ENCODE measurements at regions not wholly inside any gene's neighbourhood (a gene's known extent, or its start where the extent isn't known, plus 50 kb on each side); places are given as distances from the start of the nearest gene placed in this dataset.
"Not testable (repeated sequence)": the region's sequence is repeated elsewhere in the genome, so short reads cannot be mapped to it uniquely, and the experiment has no call there.

DNA sequence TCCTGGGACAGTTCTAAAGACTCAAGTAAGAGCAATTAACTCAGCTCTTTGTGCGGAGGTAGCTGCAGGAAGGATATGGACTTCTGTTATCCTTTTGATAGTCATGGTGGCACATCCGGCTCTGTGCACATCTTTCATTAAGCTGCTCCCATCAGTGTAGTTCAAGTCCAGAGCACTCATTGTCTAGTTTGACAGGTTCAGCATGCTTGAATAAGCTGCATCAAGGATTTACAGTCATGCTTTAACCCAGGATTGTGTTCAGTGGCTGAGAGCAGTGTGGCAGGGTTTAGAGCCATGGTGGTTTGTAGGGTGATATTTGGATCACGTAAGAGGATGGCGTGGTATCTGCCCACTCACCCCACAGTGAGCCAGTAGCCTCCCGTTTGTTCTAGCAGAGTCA, 435.0 kb upstream of the NPAP1 start:
- H3K27me3 ChIP-seq (ENCODE audit: control insufficient read depth, insufficient read depth, low read length); H3K4me3 ChIP-seq (replicated peaks in 1 of 4; ENCODE audit: control extremely low read depth in 1 of 4, insufficient read depth in 1 of 4, low read depth in 3 of 4, low read length in 4 of 4); DNase-seq (ENCODE audit: low read depth in 2 of 2); H2AFZ ChIP-seq (ENCODE audit: low read length); H4K20me1 ChIP-seq (ENCODE audit: control insufficient read depth, extremely low read depth, insufficient read depth, low read length); H3K4me2 ChIP-seq (ENCODE audit: extremely low read depth, insufficient read depth, low read length); H3K27ac ChIP-seq (ENCODE audit: insufficient read depth, low read length); H3K36me3 ChIP-seq (ENCODE audit: control insufficient read depth, insufficient read depth, low read length); H3K79me2 ChIP-seq (ENCODE audit: control insufficient read depth, insufficient read depth, low read length); H3K9ac ChIP-seq (ENCODE audit: insufficient read depth, low read length); H3K9me3 ChIP-seq (ENCODE audit: control insufficient read depth, insufficient read depth, low read depth, low read length); H3K4me1 ChIP-seq (ENCODE audit: control insufficient read depth, extremely low read depth, insufficient read depth, low read length): not testable (repeated sequence)

DNA sequence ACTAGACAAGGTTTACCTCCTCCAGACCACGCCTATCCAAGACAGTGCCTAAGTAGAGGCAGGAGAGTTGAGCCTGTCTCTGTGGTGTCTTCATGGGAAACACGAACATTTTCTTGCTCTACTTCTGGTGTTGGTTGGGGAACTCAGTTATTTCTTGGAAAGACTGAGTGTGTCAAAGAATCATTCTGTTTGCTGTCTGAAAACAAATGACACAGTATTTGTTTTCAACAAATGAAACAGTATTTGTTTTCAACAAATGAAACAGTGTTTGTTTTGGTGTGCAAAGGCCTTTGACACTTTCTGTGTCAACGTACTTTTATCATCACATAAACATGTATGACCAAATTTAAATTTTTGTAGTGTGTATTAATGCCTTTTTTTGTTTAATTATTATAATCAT, 416.5 kb upstream of the NPAP1 start:
- not testable (repeated sequence) for H3K27ac ChIP-seq (ENCODE audit: insufficient read depth, low read length); H3K79me2 ChIP-seq (ENCODE audit: control insufficient read depth, insufficient read depth, low read length); H3K4me2 ChIP-seq (ENCODE audit: extremely low read depth, insufficient read depth, low read length); H3K9me3 ChIP-seq (ENCODE audit: control insufficient read depth, insufficient read depth, low read depth, low read length); H3K4me3 ChIP-seq (replicated peaks in 1 of 4; ENCODE audit: control extremely low read depth in 1 of 4, insufficient read depth in 1 of 4, low read depth in 3 of 4, low read length in 4 of 4); H3K36me3 ChIP-seq (ENCODE audit: control insufficient read depth, insufficient read depth, low read length); H3K4me1 ChIP-seq (ENCODE audit: control insufficient read depth, extremely low read depth, insufficient read depth, low read length); H2AFZ ChIP-seq (ENCODE audit: low read length); H3K9ac ChIP-seq (ENCODE audit: insufficient read depth, low read length); H3K27me3 ChIP-seq (ENCODE audit: control insufficient read depth, insufficient read depth, low read length); H4K20me1 ChIP-seq (ENCODE audit: control insufficient read depth, extremely low read depth, insufficient read depth, low read length); DNase-seq (ENCODE audit: low read depth in 2 of 2)

DNA sequence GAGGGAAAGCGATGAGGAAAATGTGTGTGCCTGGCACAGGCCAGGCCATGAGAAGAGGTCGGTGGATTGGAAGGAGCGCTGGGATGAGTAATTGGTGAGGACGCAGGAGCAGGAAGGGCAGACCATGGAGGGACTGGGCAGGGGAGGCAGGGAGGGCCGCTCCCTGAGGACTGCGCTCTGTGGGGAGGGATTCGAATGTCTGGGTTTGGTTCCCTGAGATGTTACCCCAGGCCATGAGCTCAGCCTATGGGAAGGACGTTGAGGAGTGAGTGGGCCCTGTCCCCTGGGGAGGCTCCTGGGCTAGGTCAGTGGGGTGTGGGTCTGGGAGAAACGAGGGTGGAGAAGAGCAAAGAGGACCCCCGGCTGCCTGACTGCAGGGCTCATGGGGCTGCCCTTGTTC, 415.2 kb upstream of the NPAP1 start:
- not testable (repeated sequence) for H3K27me3 ChIP-seq (ENCODE audit: control insufficient read depth, insufficient read depth, low read length); DNase-seq (ENCODE audit: low read depth in 2 of 2); H3K9ac ChIP-seq (ENCODE audit: insufficient read depth, low read length); H3K27ac ChIP-seq (ENCODE audit: insufficient read depth, low read length); H3K79me2 ChIP-seq (ENCODE audit: control insufficient read depth, insufficient read depth, low read length); H2AFZ ChIP-seq (ENCODE audit: low read length); H3K36me3 ChIP-seq (ENCODE audit: control insufficient read depth, insufficient read depth, low read length); H3K4me2 ChIP-seq (ENCODE audit: extremely low read depth, insufficient read depth, low read length); H3K4me3 ChIP-seq (replicated peaks in 1 of 4; ENCODE audit: control extremely low read depth in 1 of 4, insufficient read depth in 1 of 4, low read depth in 3 of 4, low read length in 4 of 4); H3K4me1 ChIP-seq (ENCODE audit: control insufficient read depth, extremely low read depth, insufficient read depth, low read length); H4K20me1 ChIP-seq (ENCODE audit: control insufficient read depth, extremely low read depth, insufficient read depth, low read length); H3K9me3 ChIP-seq (ENCODE audit: control insufficient read depth, insufficient read depth, low read depth, low read length)

DNA sequence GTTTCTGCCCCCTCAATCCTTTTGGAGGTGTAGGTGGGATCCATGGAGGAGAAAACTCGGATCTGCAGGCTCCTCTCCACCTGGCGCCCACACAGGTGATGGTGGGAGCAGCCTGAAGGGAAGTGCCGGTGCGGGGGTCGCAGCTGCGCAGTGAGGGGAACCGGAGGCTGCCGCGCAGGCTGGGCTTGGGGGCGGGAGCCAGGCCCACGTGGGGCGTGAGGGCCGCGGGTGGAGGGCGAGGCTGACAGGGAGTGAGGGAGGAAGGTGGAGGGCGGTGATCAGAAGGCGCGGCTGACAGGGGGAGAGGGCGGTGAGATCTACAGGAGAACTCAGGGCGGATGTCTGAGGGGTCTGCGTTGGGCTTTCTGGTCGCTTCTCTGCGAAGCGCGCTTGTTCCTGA, 414.7 kb upstream of the NPAP1 start:
- H2AFZ ChIP-seq (ENCODE audit: low read length); H4K20me1 ChIP-seq (ENCODE audit: control insufficient read depth, extremely low read depth, insufficient read depth, low read length); H3K4me3 ChIP-seq (replicated peaks in 1 of 4; ENCODE audit: control extremely low read depth in 1 of 4, insufficient read depth in 1 of 4, low read depth in 3 of 4, low read length in 4 of 4); H3K27me3 ChIP-seq (ENCODE audit: control insufficient read depth, insufficient read depth, low read length); H3K79me2 ChIP-seq (ENCODE audit: control insufficient read depth, insufficient read depth, low read length); DNase-seq (ENCODE audit: low read depth in 2 of 2); H3K9ac ChIP-seq (ENCODE audit: insufficient read depth, low read length); H3K4me1 ChIP-seq (ENCODE audit: control insufficient read depth, extremely low read depth, insufficient read depth, low read length); H3K36me3 ChIP-seq (ENCODE audit: control insufficient read depth, insufficient read depth, low read length); H3K27ac ChIP-seq (ENCODE audit: insufficient read depth, low read length); H3K9me3 ChIP-seq (ENCODE audit: control insufficient read depth, insufficient read depth, low read depth, low read length); H3K4me2 ChIP-seq (ENCODE audit: extremely low read depth, insufficient read depth, low read length): not testable (repeated sequence)

DNA sequence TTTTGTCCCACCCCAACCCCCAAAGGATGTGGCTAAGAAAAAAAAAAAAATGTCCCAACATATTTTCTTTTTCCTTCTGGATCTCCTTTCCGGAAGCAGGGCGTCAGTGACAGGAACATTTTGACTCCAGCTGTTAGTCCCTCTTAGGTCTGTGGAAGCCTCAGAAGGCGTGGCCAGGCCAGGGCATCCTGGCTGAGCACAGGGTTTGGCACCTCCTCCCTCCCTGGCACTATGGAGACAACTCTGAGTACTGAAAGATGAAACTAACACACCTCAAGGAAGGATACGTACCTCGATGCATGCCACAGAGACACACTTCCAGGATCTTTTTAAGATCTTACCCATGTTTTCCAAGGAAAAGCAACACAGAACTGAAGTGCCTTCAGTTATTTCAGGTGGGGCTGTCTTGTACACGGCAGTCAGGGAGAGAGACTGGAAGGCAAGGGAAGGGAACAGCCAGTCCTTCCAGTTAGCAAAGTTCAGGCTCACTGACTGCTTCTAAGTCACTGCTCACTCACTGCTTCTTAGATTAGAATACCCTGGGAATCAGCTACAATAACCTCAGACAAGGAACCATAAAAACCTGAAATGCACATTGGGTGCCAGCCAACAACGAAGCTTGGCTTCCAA, 406.9 kb upstream of the NPAP1 start:
- not testable (repeated sequence) for H3K27me3 ChIP-seq (ENCODE audit: control insufficient read depth, insufficient read depth, low read length); H3K4me2 ChIP-seq (ENCODE audit: extremely low read depth, insufficient read depth, low read length)

More for the DNA sequence above, 406.9 kb upstream of the NPAP1 start:
- H2AFZ ChIP-seq (ENCODE audit: low read length); H3K27ac ChIP-seq (ENCODE audit: insufficient read depth, low read length); H3K9me3 ChIP-seq (ENCODE audit: control insufficient read depth, insufficient read depth, low read depth, low read length); H4K20me1 ChIP-seq (ENCODE audit: control insufficient read depth, extremely low read depth, insufficient read depth, low read length); DNase-seq (ENCODE audit: low read depth in 2 of 2); H3K4me1 ChIP-seq (ENCODE audit: control insufficient read depth, extremely low read depth, insufficient read depth, low read length); H3K9ac ChIP-seq (ENCODE audit: insufficient read depth, low read length); H3K4me3 ChIP-seq (replicated peaks in 1 of 4; ENCODE audit: control extremely low read depth in 1 of 4, insufficient read depth in 1 of 4, low read depth in 3 of 4, low read length in 4 of 4); H3K79me2 ChIP-seq (ENCODE audit: control insufficient read depth, insufficient read depth, low read length); H3K36me3 ChIP-seq (ENCODE audit: control insufficient read depth, insufficient read depth, low read length): not testable (repeated sequence)

Measured in fibroblast of lung (primary cell).